ENCODE measurements at regions not wholly inside any gene's neighbourhood (a gene's known extent, or its start where the extent isn't known, plus 50 kb on each side); places are given as distances from the start of the nearest gene placed in this dataset.

- no peak for TF ChIP-seq CTCF (IDR thresholded peaks at IDR 0.05; ENCODE audit: control insufficient read depth, extremely low read depth, insufficient read depth)
- no peak overlapping the region for H3K4me3 ChIP-seq (ENCODE audit: low read depth, low read length)
- DNase-seq (ENCODE audit: low read depth): no peak
Observed at GRCh38 chr4:58191109-58191508, 1080.9 kb upstream of the IGFBP7 start.

- H3K4me3 ChIP-seq (ENCODE audit: low read depth, low read length): no peak overlapping the region
- no peak for DNase-seq (ENCODE audit: low read depth)
- TF ChIP-seq CTCF (IDR thresholded peaks at IDR 0.05; ENCODE audit: control insufficient read depth, extremely low read depth, insufficient read depth): no peak
Observed at GRCh38 chr4:58188316-58188715, 1078.1 kb upstream of the IGFBP7 start.

GRCh38 chr4:58175024-58175423 lies 1064.8 kb upstream of the IGFBP7 start:
- H3K4me3 ChIP-seq (ENCODE audit: low read depth, low read length): no peak overlapping the region
- TF ChIP-seq CTCF (IDR thresholded peaks at IDR 0.05; ENCODE audit: control insufficient read depth, extremely low read depth, insufficient read depth): no peak

GRCh38 chr4:58166490-58166889 lies 1056.3 kb upstream of the IGFBP7 start:
- no peak overlapping the region for H3K4me3 ChIP-seq (ENCODE audit: low read depth, low read length)
- DNase-seq (ENCODE audit: low read depth): no peak
- no peak for TF ChIP-seq CTCF (IDR thresholded peaks at IDR 0.05; ENCODE audit: control insufficient read depth, extremely low read depth, insufficient read depth)

More at GRCh38 chr4:58175024-58175423, 1064.8 kb upstream of the IGFBP7 start:
- no peak for DNase-seq (ENCODE audit: low read depth)

GRCh38 chr4:58163156-58163555 lies 1053.0 kb upstream of the IGFBP7 start:
- H3K4me3 ChIP-seq (ENCODE audit: low read depth, low read length): no peak overlapping the region
- TF ChIP-seq CTCF (IDR thresholded peaks at IDR 0.05; ENCODE audit: control insufficient read depth, extremely low read depth, insufficient read depth): no peak
- no peak for DNase-seq (ENCODE audit: low read depth)

DNA sequence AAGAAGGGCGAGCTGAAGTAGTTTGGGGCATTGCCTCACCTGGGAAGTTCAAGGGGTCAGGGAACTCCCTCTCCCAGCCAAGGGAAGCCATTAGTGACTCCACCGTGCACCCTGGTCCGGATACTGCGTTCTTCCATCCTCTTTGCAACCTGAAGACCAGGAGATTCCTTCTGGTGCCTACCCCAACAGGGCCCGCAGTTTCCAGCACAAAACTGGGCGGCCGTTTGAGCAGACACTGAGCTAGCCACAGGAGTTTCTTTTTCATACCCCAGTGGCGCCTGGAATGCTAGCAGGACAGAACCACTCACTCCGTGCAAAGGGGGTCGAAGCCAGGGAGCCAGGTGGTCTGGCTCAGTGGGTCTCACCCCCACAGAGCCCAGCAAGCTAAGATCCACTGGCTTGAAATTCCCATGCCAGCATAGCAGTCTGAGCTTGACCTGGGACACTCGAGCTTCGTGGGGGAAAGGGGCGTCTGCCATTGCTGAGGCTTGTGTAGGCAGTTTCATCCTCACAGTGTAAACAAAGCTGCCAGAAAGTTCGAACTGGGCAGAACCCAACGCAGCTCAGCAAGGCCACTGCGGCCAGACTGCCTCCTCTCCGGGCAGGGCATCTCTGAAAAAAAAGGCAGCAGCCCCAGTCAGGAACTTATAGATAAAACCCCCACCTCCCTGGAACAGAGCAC lies 1039.4 kb upstream of the IGFBP7 start:
- TF ChIP-seq CTCF (IDR thresholded peaks at IDR 0.05; ENCODE audit: control insufficient read depth, extremely low read depth, insufficient read depth): no peak
- DNase-seq (ENCODE audit: low read depth): no peak
- H3K4me3 ChIP-seq (ENCODE audit: low read depth, low read length): no peak overlapping the region

DNA sequence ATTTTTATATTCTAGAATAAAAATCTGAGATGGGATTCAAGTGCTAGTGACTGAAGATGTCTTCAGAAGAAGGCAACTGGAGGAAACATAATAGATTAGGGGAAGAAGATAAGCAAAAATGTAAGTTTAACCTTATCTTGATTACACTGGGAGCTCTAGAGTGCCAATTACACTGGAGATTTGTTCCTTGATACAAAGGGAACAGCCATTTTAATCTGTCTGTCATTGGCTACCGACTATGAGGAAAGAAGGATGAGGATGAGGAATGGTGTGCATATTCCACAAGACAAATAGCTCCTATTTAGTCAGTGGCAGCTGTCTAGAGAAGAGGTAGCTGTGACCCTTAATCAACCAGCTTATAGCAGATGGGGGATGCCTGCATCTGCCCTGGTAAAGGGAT lies 1034.5 kb upstream of the IGFBP7 start:
- DNase-seq (ENCODE audit: low read depth): no peak
- TF ChIP-seq CTCF (IDR thresholded peaks at IDR 0.05; ENCODE audit: control insufficient read depth, extremely low read depth, insufficient read depth): no peak
- H3K4me3 ChIP-seq (ENCODE audit: low read depth, low read length): no peak overlapping the region

All from LNCaP clone FGC (cell line).